ENCODE measurements at regions not wholly inside any gene's neighbourhood (a gene's known extent, or its start where the extent isn't known, plus 50 kb on each side); places are given as distances from the start of the nearest gene placed in this dataset.

DNA sequence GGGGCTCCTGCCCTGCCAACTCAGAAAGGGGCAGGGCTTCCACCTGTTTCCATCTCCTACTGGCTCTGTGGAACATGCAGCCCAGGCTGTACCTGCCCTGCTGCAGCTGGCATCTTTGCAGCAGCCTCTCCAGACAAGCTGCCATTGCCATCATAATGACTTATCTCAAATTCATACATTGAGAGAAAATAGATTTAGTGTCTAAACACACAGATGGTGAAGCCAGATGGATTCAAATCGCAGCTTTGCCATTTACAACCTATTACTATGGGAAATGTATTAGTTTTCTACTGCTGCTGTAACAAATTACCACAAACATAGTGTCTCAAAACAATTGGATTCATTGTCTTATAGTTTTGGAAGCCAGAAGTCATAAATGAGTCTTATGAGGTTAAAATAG, 260.0 kb downstream of the KCNA4 start:
- TF ChIP-seq, protein P1, sequence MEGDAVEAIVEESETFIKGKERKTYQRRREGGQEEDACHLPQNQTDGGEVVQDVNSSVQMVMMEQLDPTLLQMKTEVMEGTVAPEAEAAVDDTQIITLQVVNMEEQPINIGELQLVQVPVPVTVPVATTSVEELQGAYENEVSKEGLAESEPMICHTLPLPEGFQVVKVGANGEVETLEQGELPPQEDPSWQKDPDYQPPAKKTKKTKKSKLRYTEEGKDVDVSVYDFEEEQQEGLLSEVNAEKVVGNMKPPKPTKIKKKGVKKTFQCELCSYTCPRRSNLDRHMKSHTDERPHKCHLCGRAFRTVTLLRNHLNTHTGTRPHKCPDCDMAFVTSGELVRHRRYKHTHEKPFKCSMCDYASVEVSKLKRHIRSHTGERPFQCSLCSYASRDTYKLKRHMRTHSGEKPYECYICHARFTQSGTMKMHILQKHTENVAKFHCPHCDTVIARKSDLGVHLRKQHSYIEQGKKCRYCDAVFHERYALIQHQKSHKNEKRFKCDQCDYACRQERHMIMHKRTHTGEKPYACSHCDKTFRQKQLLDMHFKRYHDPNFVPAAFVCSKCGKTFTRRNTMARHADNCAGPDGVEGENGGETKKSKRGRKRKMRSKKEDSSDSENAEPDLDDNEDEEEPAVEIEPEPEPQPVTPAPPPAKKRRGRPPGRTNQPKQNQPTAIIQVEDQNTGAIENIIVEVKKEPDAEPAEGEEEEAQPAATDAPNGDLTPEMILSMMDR (IDR thresholded peaks at IDR 0.05): no peak
- no peak for TF ChIP-seq EZH2 (IDR thresholded peaks at IDR 0.05; ENCODE audit: borderline replicate concordance, insufficient read depth, low read depth, low read length, poor library complexity, severe bottlenecking)

Data from B cell (primary cell).